NCI-H1417 (cell line): ENCODE measurements at regions not wholly inside any gene's neighbourhood (a gene's known extent, or its start where the extent isn't known, plus 50 kb on each side); places are given as distances from the start of the nearest gene placed in this dataset.
A peak's percentile ranks its signal among the peaks of the same experiment; 100 is the strongest.
"Not testable (repeated sequence)": the region's sequence is repeated elsewhere in the genome, so short reads cannot be mapped to it uniquely, and the experiment has no call there.

Experiments
- DNase-seq, 3 experiments: peaks; one replicate each; lab custom pipeline; 2025; lab: John Stamatoyannopoulos, UW

DNA sequence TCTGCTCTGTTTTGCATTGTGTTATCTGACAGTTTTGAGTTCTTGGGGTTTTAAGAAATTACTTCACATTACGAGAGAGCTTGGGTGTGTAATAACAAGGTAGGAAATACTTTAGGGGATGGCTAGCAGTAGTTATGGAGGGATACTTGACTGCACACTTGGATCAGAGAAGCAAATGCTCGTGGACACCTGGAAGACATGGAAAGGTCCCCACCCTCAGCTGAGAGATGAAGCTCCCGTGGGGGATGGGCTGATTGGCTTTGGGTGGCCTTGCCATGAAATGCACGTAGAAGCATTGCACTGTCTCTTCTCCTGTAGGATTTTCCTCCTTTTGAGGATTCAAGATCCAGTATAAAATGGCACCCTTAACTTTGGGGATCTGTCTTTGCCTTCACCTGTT is 61.5 kb upstream of the UNC93A start:
- DNase-seq, result no peak

DNA sequence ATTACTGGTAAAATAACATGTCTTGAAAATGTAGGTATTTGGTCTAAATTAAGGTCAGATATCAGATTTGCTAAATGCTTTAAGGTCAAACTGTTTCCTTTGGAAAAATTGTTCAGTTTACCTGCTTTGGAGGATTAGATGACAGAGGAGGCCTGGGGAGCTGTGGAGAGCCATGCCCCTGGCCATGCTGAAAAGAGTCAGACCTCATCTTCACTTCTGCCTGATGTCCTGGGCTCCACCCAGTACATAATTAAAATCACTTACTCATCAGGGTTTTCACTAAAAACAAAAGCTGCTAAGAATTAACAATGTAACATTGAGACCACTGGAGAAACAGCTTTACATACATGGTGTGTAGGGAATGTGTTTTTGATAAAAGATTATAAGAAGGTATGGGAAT is 60.8 kb upstream of the UNC93A start:
- DNase-seq, result no peak

DNA sequence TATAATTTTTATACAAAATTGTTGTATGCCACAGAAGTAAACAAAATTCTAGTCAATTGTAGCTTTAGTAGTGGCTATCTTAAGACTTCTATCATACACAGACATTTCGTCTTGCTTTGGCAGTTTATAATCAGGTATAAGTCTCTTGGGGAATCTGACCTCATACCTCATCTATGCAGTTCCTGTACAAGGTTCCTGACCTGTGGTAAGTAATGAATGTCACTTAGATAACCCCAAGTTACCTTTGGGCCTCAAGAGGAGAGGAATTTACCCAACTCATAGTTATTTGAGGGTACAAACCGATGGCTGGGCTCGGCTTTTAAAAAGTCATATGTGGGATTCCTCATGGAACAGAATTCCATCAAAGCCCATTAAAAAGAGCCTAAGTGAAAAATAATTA is 58.8 kb upstream of the UNC93A start:
- no peak for DNase-seq

DNA sequence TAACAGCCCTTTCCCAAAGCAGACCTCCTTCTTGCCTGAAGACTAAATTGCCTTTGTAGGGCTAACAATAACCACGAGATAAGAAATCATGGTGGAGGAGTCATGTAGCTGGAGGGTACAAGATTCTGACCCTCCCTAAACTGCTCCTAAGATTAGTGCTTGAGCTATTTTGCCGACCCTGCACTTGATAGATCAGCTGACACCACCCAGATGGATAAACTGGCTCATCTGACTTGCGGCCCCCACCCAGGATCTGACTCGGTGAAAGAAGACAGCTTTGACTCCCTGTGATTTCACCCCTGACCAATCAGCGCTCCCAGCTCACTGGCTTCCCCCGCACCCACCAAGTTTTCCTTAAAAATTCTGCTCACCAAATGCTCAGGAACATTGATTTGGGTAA is 57.6 kb upstream of the UNC93A start:
- DNase-seq, result no peak

DNA sequence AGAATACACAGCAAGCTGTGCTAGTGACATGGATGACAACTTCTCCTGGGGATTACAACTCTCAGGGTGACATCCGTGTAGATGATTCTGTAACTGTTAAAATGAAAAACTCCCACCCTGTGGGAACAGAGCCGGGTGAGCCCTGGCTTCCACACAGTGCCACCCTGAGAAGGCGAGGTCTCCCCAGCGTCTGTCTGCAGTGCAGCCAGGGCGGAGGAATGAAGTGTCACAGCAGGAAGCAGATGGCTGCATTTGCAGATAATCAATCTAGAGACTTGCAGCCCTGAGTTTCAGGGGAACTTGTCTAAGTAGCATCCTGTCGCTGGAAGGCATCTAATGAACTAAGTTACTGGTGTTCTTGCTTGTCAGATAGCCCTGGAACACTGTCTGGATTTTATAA is 56.5 kb upstream of the UNC93A start:
- DNase-seq, result not testable (repeated sequence)

DNA sequence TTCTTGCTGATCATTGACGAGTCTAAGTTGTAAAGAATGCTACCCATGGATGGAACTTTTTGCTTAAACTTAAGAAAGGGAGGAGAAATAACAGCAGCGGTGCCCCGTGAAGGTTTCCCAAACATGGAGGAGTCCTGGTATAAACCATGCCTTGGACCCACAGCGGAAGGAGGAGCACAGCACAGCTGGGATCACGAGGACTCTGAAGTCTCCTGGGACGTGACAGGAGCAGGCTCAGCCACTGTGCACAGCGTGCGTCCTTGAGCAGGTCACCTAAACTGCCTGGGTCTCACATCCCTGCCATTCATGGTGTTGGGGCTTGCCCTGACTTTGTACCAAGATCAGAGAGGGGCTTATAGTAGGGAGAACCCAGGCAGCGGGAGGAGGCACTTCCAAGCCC is 56.1 kb upstream of the UNC93A start:
- no peak for DNase-seq

DNA sequence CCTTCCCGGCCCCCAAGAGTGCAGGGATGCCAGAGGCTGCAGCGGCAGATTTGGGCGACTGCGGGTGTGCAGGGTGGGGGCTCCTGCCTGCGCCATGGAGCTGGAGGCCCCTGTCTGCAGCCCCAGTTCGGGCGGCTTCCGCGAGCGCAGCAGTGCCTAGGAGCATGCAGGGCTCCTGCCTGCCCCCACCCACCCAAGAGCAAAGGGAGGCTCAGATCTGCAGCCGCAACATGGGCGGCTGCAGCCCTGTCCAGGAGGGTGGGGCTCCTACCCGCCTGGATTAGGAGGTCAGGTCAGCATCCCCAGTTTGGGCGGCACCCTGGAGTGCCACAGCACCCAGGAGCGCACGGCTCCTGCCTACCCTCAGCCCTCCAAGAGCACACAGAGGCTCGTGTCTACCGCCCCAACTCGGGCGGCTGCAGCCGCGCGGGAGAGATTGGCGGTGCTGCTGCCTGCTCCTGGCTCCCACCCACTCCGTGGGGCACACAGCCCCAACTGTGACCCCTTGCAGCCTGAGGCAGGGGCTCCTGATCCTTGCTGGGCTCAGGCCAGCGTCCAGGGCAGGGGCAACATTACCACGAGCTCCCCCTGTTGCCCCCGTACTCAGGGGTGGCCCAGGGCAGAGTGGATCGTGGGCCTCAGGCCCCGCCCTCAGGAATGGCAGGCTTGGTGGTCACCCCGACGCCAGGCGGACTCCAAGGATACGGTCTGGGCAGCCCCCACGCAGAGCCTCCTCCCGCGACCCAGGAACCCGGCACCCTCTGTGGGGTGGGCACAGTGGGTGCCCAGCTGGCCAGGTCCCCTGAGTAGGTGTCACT is 55.5 kb upstream of the UNC93A start:
- DNase-seq, result no peak

DNA sequence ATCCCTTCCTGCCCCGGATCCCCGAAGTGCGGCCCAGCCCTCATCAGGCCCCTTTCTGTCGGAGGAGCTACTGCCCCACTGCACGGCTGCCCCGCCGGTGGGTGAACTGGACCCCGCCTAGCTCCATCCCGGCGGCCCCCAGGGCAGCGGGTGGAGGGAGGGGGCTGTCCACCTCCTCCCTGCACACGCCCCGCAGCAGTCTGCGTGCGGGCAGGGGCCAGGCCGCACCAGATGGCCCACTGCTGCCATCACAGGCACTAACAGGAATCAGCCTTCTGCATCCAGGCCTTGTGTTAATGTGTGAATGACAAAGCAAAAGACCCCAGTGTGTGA is 54.9 kb upstream of the UNC93A start:
- no peak for DNase-seq

DNA sequence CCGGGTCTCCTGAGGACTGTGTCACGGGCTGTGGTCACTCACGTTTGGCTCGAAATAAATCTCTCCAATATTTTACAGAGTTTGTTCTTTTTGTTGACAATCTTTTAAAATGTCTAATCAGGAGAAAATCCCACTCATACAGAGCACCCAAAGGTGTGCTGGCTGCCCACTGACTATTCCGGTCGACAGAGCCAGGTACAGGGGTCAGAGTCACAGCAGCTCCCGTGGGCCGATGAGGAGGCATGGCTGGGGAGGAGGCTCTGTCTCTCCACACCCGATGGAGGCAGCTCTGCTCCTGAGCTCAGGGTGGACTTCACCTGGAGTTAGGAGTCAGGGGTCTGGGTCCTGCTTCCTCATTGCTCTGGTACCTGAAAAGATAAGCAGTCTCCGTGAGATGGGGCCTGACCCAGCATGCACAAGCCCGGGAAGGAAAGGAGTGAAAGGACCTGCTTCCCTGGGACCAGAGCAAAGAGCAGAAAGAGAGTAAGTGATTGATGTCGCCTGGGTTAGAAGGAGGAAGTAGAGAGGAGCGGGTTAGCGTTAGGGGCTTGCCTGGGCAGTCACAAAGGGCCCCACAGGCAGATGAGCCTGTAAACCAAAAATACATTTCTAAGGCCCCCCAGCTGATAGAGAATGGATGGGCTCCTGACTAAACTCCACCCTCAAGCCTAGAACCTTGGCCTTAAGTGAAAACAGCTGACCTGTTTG is 53.5 kb upstream of the UNC93A start:
- no peak for DNase-seq

DNA sequence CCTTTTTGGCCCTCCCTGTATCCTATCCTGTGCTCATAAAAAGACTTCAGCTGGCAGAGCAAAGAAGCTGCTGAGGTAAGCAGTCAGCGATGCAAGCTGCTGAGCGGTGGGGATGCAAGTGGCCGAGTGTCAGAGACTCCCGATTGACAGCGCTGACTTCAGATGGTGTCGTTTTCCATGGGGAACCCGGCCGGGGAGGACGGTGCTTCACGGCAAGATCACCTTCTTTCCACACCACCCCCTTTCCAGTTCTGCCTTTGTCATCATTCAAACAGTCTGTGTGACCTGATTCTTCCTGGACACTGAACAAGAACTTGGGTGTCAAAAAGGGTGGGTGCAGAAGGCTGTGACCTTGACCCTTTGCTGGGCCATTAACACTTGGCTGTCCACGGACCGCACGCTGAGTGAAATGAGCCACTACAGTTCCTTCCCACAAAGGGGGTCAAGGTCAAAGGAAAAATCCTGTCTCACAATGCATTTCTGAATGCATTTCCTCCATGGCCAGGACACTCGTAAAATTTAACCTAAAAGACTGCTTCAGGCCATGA is 52.9 kb upstream of the UNC93A start:
- DNase-seq, result peak in 2 of 3 experiments; percentile 44 to 54

DNA sequence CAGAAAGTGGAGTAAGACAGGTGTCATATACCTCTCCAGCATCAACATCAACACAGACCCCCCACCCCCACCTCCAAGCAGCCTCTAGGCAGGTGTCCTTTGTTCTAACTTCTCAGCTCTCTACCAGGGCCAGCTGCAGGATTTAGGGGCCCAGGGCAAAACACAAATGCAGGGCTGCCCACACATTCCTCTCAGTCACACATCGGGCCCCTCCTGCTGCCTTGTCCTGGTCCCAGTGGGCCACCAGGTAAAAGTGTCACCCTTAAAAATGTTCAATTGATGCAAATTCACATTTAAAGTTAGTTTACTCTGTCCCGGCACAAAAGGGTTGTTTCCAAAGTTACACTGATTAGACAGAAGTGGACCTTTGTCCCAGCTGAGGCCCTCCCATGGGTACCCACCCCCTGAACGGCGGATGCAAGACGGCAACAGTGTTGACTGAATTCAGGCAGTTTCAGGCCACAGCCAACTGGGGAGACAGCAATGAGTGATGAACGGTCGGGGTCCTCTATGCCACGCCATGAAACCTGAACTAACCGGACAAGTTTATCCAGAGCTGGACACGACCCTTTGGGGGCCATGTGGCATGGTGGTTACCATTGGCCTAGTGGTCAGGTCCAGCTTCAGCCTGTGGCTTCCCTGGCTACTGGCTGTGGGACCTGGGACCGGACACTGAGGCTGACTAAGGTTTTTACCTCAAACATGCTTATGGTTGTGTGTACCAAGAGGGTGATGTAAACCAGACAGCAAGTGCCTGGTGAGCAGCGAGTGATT is 52.2 kb upstream of the UNC93A start:
- DNase-seq, result peak in 1 of 3 experiments; percentile 61

DNA sequence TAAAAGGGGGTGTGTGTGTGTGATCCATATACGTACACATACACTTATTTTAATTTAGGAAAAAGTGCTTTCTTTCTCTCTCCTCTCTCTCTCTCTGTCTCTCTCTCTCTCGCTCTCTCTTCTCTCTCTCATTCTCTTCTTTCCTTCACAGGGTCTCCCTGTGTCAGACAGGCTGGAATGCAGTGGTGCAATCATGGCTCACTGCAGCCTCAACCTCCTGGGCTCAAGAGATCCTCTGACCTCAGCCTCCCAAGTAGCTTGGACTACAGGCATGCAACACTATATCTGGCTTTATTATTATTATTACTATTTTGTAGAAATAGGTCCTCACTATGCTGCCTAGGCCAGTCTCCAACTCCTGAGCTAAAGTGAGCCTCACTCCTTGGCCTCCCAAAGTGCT is 51.6 kb upstream of the UNC93A start:
- not testable (repeated sequence) for DNase-seq

DNA sequence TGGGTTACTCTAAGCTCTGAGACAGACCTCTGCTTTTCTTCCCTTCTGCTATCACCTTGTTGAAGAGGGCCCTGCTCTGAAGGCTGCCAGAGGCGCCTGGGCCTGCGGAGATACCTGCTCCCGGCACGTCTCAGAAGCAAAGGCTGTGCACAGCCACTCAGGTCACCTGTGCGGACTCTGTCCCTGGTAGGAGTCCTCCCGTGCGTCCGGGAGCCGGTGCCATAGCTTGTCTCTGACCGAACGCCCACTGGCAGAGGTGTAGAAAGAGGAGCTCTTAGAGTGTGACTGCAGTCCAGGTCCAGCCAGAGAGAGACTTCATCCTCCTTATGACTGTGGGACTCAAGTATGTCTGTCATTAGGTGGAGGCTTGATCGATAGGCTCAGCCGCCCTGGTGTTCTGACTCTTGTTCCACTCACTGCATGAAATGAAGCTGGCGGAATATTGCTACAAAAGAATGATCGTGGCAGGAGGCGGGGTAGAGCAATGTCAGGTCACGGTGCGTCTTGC is 51.0 kb upstream of the UNC93A start:
- DNase-seq, result no peak
